OCI-LY7 (cell line): ENCODE measurements at regions not wholly inside any gene's neighbourhood (a gene's known extent, or its start where the extent isn't known, plus 50 kb on each side); places are given as distances from the start of the nearest gene placed in this dataset.

ENCODE experiments used
- EZH2phosphoT487 ChIP-seq: fragments of 200-600 bp; sonication (generic); IDR thresholded peaks from 2 replicates; pipeline ENCODE4 v1.6.1; 2018; ENCODE audit warnings: low read depth, borderline replicate concordance, mild to moderate bottlenecking, mixed run types, antibody characterized with exemption, low read length, moderate library complexity, mixed read lengths
- TF ChIP-seq, protein P1 (sequence below): fragments of 200-600 bp; sonication (generic); conservative IDR thresholded peaks from 2 replicates; pipeline ENCODE4 v1.5.1; 2014; ENCODE audit warnings: mild to moderate bottlenecking, antibody characterized with exemption, low read length, moderate library complexity, mixed read lengths

DNA sequence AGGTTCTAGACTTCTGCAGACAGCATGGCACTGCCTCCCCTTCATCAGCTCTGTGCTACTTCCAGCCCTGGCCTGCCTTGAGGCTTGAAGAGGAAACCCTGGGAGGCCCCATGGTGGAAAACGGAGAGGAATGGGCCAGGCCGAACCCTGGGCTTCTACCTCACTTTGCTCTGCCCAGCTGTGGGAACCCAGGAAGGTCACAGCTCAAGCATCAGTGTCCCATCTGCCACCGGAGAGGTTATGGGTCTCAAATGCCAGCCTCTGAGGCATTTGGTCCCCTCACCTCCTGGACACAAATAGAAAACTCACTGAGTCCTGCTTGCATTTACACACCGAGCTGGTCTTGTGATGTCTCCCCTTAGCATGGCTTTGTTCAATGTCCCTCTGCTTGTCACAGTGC, 80.1 kb upstream of the ALDH1B1 start:
- TF ChIP-seq, protein P1, sequence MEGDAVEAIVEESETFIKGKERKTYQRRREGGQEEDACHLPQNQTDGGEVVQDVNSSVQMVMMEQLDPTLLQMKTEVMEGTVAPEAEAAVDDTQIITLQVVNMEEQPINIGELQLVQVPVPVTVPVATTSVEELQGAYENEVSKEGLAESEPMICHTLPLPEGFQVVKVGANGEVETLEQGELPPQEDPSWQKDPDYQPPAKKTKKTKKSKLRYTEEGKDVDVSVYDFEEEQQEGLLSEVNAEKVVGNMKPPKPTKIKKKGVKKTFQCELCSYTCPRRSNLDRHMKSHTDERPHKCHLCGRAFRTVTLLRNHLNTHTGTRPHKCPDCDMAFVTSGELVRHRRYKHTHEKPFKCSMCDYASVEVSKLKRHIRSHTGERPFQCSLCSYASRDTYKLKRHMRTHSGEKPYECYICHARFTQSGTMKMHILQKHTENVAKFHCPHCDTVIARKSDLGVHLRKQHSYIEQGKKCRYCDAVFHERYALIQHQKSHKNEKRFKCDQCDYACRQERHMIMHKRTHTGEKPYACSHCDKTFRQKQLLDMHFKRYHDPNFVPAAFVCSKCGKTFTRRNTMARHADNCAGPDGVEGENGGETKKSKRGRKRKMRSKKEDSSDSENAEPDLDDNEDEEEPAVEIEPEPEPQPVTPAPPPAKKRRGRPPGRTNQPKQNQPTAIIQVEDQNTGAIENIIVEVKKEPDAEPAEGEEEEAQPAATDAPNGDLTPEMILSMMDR: no peak
- TF ChIP-seq EZH2phosphoT487: no peak
